GM23248 (cell line): ENCODE measurements at regions not wholly inside any gene's neighbourhood (a gene's known extent, or its start where the extent isn't known, plus 50 kb on each side); places are given as distances from the start of the nearest gene placed in this dataset.

Experiments
- EZH2 ChIP-seq: fragments of 200-600 bp; sonication (generic); IDR thresholded peaks from 2 replicates; pipeline ENCODE4 v1.6.1; 2018; ENCODE audit warnings: antibody characterized with exemption, mild to moderate bottlenecking; ENCODE audit not compliant: insufficient read depth, poor library complexity, severe bottlenecking
- EZH2phosphoT487 ChIP-seq: fragments of 200-600 bp; sonication (generic); IDR thresholded peaks from 2 replicates; pipeline ENCODE4 v1.6.1; 2018; ENCODE audit warnings: antibody characterized with exemption, moderate library complexity, mild to moderate bottlenecking, low read depth; ENCODE audit not compliant: insufficient read depth

DNA sequence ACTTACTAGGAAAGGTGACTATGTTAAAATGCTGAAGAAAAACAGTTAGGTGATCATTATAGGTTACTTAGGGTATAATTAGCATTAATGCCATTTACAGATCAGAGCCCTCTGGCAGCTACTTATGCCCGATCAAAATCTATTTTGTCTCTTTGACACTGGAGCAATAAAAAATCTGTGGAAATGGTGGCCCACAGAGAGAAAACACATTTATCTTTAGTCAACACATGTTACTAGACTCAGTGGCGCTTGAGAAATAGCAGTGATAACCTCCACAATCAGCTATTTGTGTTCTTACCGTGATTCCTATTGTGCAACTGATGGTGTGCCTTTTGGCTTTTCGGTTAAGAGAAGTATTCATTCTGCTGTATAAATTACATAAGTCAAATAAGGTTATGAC is 1519.6 kb downstream of the PCDH9 start:
- TF ChIP-seq EZH2phosphoT487 (no peak), EZH2 (no peak)
